ENCODE measurements at regions not wholly inside any gene's neighbourhood (a gene's known extent, or its start where the extent isn't known, plus 50 kb on each side); places are given as distances from the start of the nearest gene placed in this dataset.

DNA sequence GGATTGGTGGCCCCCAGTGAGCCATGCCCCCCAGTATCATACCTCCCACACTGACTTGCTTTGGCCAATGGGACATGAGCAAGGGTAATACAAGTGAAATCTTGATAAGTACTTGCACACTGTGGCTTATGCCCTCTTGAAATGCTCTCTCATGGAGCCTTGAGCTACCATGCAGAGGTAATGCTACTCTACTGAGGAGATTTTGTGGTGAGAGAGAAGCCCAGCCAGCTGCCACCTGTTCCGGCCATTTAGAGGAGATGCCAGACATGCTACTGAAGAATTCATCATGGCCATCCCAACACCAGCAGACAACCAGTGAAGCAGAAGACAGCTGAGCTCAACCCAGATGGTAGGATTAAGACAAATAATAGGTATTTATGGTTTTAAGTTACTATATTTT lies 299.5 kb downstream of the MEF2C start:
- Mint-ChIP-seq H3K9me3 (ENCODE audit: unreplicated experiment) (peaks cover 7% of the 10 kb centered on the region), H3K4me3 (ENCODE audit: unreplicated experiment) (no peak overlapping the region), H3K27me3 (ENCODE audit: insufficient read depth, unreplicated experiment) (peaks cover 31% of the 10 kb centered on the region), H3K4me1 (ENCODE audit: insufficient read depth, unreplicated experiment) (no peaks in the 10 kb centered on the region), H3K36me3 (ENCODE audit: insufficient read depth, unreplicated experiment) (no peaks in the 10 kb centered on the region), H3K27ac (ENCODE audit: low read depth, unreplicated experiment) (no peak overlapping the region)
- no TSS peak for BruUV-seq (replicated peaks)
- POLR2A ChIA-PET = no interaction called here
- CTCF ChIA-PET = no interaction called here
- TF ChIP-seq, protein P1, sequence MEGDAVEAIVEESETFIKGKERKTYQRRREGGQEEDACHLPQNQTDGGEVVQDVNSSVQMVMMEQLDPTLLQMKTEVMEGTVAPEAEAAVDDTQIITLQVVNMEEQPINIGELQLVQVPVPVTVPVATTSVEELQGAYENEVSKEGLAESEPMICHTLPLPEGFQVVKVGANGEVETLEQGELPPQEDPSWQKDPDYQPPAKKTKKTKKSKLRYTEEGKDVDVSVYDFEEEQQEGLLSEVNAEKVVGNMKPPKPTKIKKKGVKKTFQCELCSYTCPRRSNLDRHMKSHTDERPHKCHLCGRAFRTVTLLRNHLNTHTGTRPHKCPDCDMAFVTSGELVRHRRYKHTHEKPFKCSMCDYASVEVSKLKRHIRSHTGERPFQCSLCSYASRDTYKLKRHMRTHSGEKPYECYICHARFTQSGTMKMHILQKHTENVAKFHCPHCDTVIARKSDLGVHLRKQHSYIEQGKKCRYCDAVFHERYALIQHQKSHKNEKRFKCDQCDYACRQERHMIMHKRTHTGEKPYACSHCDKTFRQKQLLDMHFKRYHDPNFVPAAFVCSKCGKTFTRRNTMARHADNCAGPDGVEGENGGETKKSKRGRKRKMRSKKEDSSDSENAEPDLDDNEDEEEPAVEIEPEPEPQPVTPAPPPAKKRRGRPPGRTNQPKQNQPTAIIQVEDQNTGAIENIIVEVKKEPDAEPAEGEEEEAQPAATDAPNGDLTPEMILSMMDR (IDR thresholded peaks at IDR 0.05; ENCODE audit: unreplicated experiment) = no peak
- no peak for DNase-seq (ENCODE audit: unreplicated experiment)
- intact Hi-C loops (cut with micrococcal nuclease) = no loop called here

DNA sequence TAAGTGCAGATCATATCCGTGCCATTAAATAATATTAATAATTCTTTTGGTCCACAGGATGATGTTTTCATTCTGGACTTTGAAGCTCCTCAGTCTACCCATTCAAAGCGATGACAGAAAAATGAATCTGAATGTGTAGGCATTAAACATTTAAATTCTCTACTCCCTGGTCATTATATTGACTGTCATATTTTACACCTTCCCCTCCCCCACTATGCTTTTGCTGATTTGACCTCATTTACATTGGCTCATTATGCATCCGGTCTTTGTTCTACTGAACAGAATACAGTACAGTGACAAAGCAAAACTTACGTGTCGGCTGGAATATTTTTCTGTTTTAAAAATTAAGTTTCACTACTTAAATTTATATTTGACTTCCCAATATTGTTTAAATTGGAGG lies 289.7 kb upstream of the TMEM161B start:
- TF ChIP-seq, protein P1 (IDR thresholded peaks at IDR 0.05; ENCODE audit: unreplicated experiment) = no peak
- H3K9me3 Mint-ChIP-seq (ENCODE audit: unreplicated experiment) = no peaks in the 10 kb centered on the region
- no peak overlapping the region for H3K27ac Mint-ChIP-seq (ENCODE audit: low read depth, unreplicated experiment)
- ChIA-PET CTCF (interaction anchor here (1.1 kb wide), 1 partner anchor 20 kb away, joined by 4 read pairs; no protein-coding TSS in a partner anchor), POLR2A (no interaction called here)
- H3K27me3 Mint-ChIP-seq (ENCODE audit: insufficient read depth, unreplicated experiment) = peaks cover 72% of the 10 kb centered on the region
- BruUV-seq (replicated peaks) = no TSS peak
- no peaks in the 10 kb centered on the region for H3K36me3 Mint-ChIP-seq (ENCODE audit: insufficient read depth, unreplicated experiment)
- H3K4me1 Mint-ChIP-seq (ENCODE audit: insufficient read depth, unreplicated experiment) = no peaks in the 10 kb centered on the region
- intact Hi-C loops (cut with micrococcal nuclease) = no loop called here
- no peak overlapping the region for H3K4me3 Mint-ChIP-seq (ENCODE audit: unreplicated experiment)
- DNase-seq (ENCODE audit: unreplicated experiment) = no peak

DNA sequence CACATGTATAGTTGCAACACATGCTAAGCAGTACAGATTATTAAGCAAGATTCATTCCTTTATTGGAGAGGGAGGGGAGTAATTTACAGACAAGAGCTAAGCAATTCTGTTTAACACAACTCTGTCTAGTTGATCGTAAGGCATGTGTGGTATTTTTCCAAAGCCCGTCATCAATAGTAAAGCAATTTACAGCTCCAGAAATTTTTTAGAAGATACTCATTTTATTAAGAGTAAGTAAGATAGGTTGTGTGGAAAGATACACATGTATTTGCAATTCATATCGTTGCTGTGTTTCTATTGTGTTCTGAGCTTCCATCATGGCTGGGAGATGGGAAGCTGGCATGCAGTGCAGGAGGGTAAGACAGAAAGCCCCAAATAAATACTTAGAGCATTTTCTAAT lies 289.2 kb upstream of the TMEM161B start:
- no TSS peak for BruUV-seq (replicated peaks)
- Mint-ChIP-seq H3K9me3 (ENCODE audit: unreplicated experiment) (no peaks in the 10 kb centered on the region), H3K27me3 (ENCODE audit: insufficient read depth, unreplicated experiment) (peaks cover 77% of the 10 kb centered on the region), H3K27ac (ENCODE audit: low read depth, unreplicated experiment) (no peak overlapping the region), H3K36me3 (ENCODE audit: insufficient read depth, unreplicated experiment) (no peaks in the 10 kb centered on the region), H3K4me3 (ENCODE audit: unreplicated experiment) (no peak overlapping the region), H3K4me1 (ENCODE audit: insufficient read depth, unreplicated experiment) (no peaks in the 10 kb centered on the region)
- DNase-seq (ENCODE audit: unreplicated experiment) = no peak
- TF ChIP-seq, protein P1 (IDR thresholded peaks at IDR 0.05; ENCODE audit: unreplicated experiment) = no peak
- ChIA-PET CTCF (no interaction called here), POLR2A (no interaction called here)
- intact Hi-C loops (cut with micrococcal nuclease) = no loop called here

DNA sequence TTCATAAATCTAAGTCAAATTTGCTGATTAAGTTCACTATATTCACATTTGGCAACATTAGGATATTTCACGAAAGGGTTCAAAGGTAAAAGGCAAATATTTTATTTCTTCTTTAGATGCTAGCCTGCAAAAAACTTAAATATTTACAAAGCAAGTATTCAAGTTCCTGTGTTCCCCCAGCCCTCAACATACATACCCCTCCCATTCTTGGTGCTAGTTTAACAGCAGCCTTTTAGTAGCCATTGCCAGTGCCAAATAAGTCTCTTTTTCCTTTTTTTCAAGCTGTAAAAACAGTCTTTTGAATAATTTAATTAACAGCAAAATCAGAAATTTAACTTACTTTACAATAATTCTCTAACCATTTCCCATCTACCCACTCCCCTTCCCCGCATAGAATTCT lies 288.5 kb upstream of the TMEM161B start:
- TF ChIP-seq, protein P1 (IDR thresholded peaks at IDR 0.05; ENCODE audit: unreplicated experiment) = no peak
- H3K27me3 Mint-ChIP-seq (ENCODE audit: insufficient read depth, unreplicated experiment) = peaks cover 81% of the 10 kb centered on the region
- no peaks in the 10 kb centered on the region for H3K36me3 Mint-ChIP-seq (ENCODE audit: insufficient read depth, unreplicated experiment)
- H3K9me3 Mint-ChIP-seq (ENCODE audit: unreplicated experiment) = no peaks in the 10 kb centered on the region
- CTCF ChIA-PET = interaction anchor here (0.6 to 0.9 kb wide), 2 partner anchors 12 to 72 kb away, joined by 3 read pairs; no protein-coding TSS in a partner anchor
- DNase-seq (ENCODE audit: unreplicated experiment) = no peak
- no peak overlapping the region for H3K27ac Mint-ChIP-seq (ENCODE audit: low read depth, unreplicated experiment)
- no TSS peak for BruUV-seq (replicated peaks)
- no peaks in the 10 kb centered on the region for H3K4me1 Mint-ChIP-seq (ENCODE audit: insufficient read depth, unreplicated experiment)
- POLR2A ChIA-PET = no interaction called here
- no peak overlapping the region for H3K4me3 Mint-ChIP-seq (ENCODE audit: unreplicated experiment)
- intact Hi-C loops (cut with micrococcal nuclease) = no loop called here

Measured in MCF 10A (cell line).